Prostate gland (tissue), 2 donors: ENCODE measurements at regions not wholly inside any gene's neighbourhood (a gene's known extent, or its start where the extent isn't known, plus 50 kb on each side); places are given as distances from the start of the nearest gene placed in this dataset.

Experiments used
- DNase-seq: peaks from one replicate; pipeline ENCODE4 v3.0.0-alpha.2; 2019; ENCODE audit warnings: low spot score
- H3K27ac ChIP-seq, 2 donors: fragments of 200-600 bp; sonication (generic); 2 replicates each; pipeline ENCODE4 v1.5.1; 2017 to 2019
- H3K27me3 ChIP-seq: fragments of 200-600 bp; sonication (generic); replicated peaks from 2 replicates; pipeline ENCODE4 v1.5.1; 2019; ENCODE audit not compliant: insufficient read depth
- H3K36me3 ChIP-seq, 2 donors: fragments of 200-600 bp; sonication (generic); 1 replicate in 1 of 2; 2 replicates in 1 of 2; pipeline versions ENCODE4 v1.5.1 to v1.8.1; 2017 to 2019
- H3K4me1 ChIP-seq: fragments of 200-600 bp; sonication (generic); replicated peaks from 2 replicates; pipeline ENCODE4 v1.5.1; 2019
- H3K4me3 ChIP-seq, 2 donors: fragments of 200-600 bp; sonication (generic); 2 replicates each; pipeline ENCODE4 v1.5.1; 2017 to 2019
- H3K9me3 ChIP-seq: fragments of 200-600 bp; sonication (generic); 2 replicates; pipeline ENCODE4 v1.5.1; 2017
- CTCF ChIP-seq, 4 experiments: fragments of 200-600 bp in 2 of 4; fragments of 450-650 bp in 2 of 4; sonication (generic) in 2 of 4; IDR thresholded peaks; 1 replicate in 3 of 4; 2 replicates in 1 of 4; pipeline ENCODE4 v1.5.1; 2016 to 2019; ENCODE audit warnings: antibody characterized with exemption in 4 of 4, mild to moderate bottlenecking in 2 of 4, moderate library complexity in 2 of 4
- POLR2A ChIP-seq: fragments of 450-650 bp; IDR thresholded peaks from one replicate; pipeline ENCODE4 v1.6.1; 2016; ENCODE audit warnings: antibody characterized with exemption, mild to moderate bottlenecking
- POLR2AphosphoS5 ChIP-seq: sonication (generic); formaldehyde crosslinking; IDR thresholded peaks from one replicate; pipeline ENCODE4 v1.6.1; 2017; ENCODE audit warnings: antibody characterized with exemption
- WGBS: methylation state at CpG from one replicate; pipeline ENCODE4 v1.1.5; 2018; 5-methylcytosine and 5-hydroxymethylcytosine counted together
- intact Hi-C: fragments of 100-400 bp; cut with DNase I; formaldehyde crosslinking; loops from one replicate; pipeline ENCODE4 v1.14.2; 2022

- Histone ChIP-seq H3K27ac (no peak overlapping the region), H3K4me1 (no peaks in the 10 kb centered on the region), H3K9me3 (no peaks in the 10 kb centered on the region), H3K36me3 (no peaks in the 10 kb centered on the region), H3K27me3 (no peaks in the 10 kb centered on the region), H3K4me3 (no peak overlapping the region)
- intact Hi-C loops = no loop called here
- DNase-seq = no peak
- no peak for TF ChIP-seq POLR2A
- no peak for TF ChIP-seq POLR2AphosphoS5
- no peak for TF ChIP-seq CTCF (IDR thresholded peaks at IDR 0.05)
- 81% methylated on average over 6 of the region's 6 CpGs for WGBS
These were observed 400.9 kb downstream of the TSN start for GRCh38 chr2:122156176-122156890.

GRCh38 chr2:122157158-122157557, 401.7 kb downstream of the TSN start:
- Histone ChIP-seq H3K4me1 (no peaks in the 10 kb centered on the region), H3K4me3 (no peak overlapping the region), H3K9me3 (no peaks in the 10 kb centered on the region), H3K27ac (no peak overlapping the region), H3K36me3 (no peaks in the 10 kb centered on the region), H3K27me3 (no peaks in the 10 kb centered on the region)
- TF ChIP-seq CTCF (IDR thresholded peaks at IDR 0.05) (no peak), POLR2A (no peak), POLR2AphosphoS5 (no peak)
- intact Hi-C loops = no loop called here
- 82% methylated on average over 10 of the region's 10 CpGs for WGBS
- no peak for DNase-seq

- Histone ChIP-seq H3K9me3 (no peaks in the 10 kb centered on the region), H3K36me3 (no peaks in the 10 kb centered on the region), H3K27me3 (no peaks in the 10 kb centered on the region), H3K4me3 (no peak overlapping the region), H3K4me1 (no peaks in the 10 kb centered on the region), H3K27ac (no peak overlapping the region)
- TF ChIP-seq POLR2AphosphoS5 = no peak
- TF ChIP-seq CTCF (IDR thresholded peaks at IDR 0.05) = no peak
- TF ChIP-seq POLR2A = no peak
- DNase-seq = no peak
- intact Hi-C loops = no loop called here
- WGBS = 96% methylated on average over 1 of the region's 1 CpG
These were observed 408.2 kb downstream of the TSN start for GRCh38 chr2:122163617-122164016.

GRCh38 chr2:122164964-122165363, 409.5 kb downstream of the TSN start:
- WGBS = 90% methylated on average over 8 of the region's 8 CpGs
- TF ChIP-seq CTCF (IDR thresholded peaks at IDR 0.05) (no peak), POLR2A (no peak), POLR2AphosphoS5 (no peak)
- Histone ChIP-seq H3K36me3 (no peaks in the 10 kb centered on the region), H3K9me3 (no peaks in the 10 kb centered on the region), H3K4me3 (no peak overlapping the region), H3K27ac (no peak overlapping the region), H3K27me3 (no peaks in the 10 kb centered on the region), H3K4me1 (no peaks in the 10 kb centered on the region)
- DNase-seq = no peak
- intact Hi-C loops = no loop called here

- no peaks in the 10 kb centered on the region for H3K36me3 ChIP-seq
- WGBS = 66% methylated on average over 5 of the region's 5 CpGs
- H3K27me3 ChIP-seq = no peaks in the 10 kb centered on the region
- H3K27ac ChIP-seq = no peak overlapping the region
- intact Hi-C loops = no loop called here
- H3K4me1 ChIP-seq = no peaks in the 10 kb centered on the region
- TF ChIP-seq CTCF (IDR thresholded peaks at IDR 0.05) (no peak), POLR2AphosphoS5 (no peak), POLR2A (no peak)
- DNase-seq = no peak
- no peaks in the 10 kb centered on the region for H3K9me3 ChIP-seq
- H3K4me3 ChIP-seq = no peak overlapping the region
These were observed 411.4 kb downstream of the TSN start for GRCh38 chr2:122166820-122167219.
